HepG2 (cell line): ENCODE measurements at regions not wholly inside any gene's neighbourhood (a gene's known extent, or its start where the extent isn't known, plus 50 kb on each side); places are given as distances from the start of the nearest gene placed in this dataset.

Source experiments
- ARNTL ChIP-seq: sonication (generic); formaldehyde crosslinking; IDR thresholded peaks from 2 replicates; pipeline ENCODE4 v1.4.0; 2020; ENCODE audit warnings: mild to moderate bottlenecking, missing genetic modification reagents
- ATF2 ChIP-seq: sonication (generic); formaldehyde crosslinking; IDR thresholded peaks from 2 replicates; pipeline ENCODE4 v1.4.0; 2020; ENCODE audit warnings: missing genetic modification reagents
- GFI1 ChIP-seq: sonication (generic); formaldehyde crosslinking; IDR thresholded peaks from 2 replicates; pipeline ENCODE4 v1.5.0; 2020; ENCODE audit warnings: missing genetic modification reagents, mild to moderate bottlenecking, borderline replicate concordance
- HMGXB4 ChIP-seq, 2 experiments: sonication (generic) in 1 of 2; formaldehyde crosslinking in 1 of 2; IDR thresholded peaks; 2 replicates each; pipeline versions ENCODE4 v1.4.0 to v1.6.1; 2018 to 2020; ENCODE audit warnings: missing genetic modification reagents in 2 of 2, borderline replicate concordance in 1 of 2, low read depth in 1 of 2, mild to moderate bottlenecking in 1 of 2, missing biosample characterization in 1 of 2
- LCORL ChIP-seq, 2 experiments: fragments of 450-650 bp in 1 of 2; sonication (generic) in 1 of 2; formaldehyde crosslinking in 1 of 2; IDR thresholded peaks; 2 replicates each; pipeline versions ENCODE4 v1.5.0 to v1.6.1; 2017 to 2020; ENCODE audit warnings: antibody characterized with exemption in 1 of 2, missing genetic modification reagents in 1 of 2
- MAZ ChIP-seq, 2 experiments: sonication (generic) in 1 of 2; formaldehyde crosslinking in 1 of 2; IDR thresholded peaks; 2 replicates each; pipeline versions ENCODE4 v1.5.0 to v1.6.1; 2012 to 2020; ENCODE audit warnings: low read depth in 2 of 2, mild to moderate bottlenecking in 2 of 2, borderline replicate concordance in 1 of 2, improper control_type of control experiment in 1 of 2, low read length in 1 of 2, missing genetic modification reagents in 1 of 2, moderate library complexity in 1 of 2
- NKX3-1 ChIP-seq: sonication (generic); formaldehyde crosslinking; IDR thresholded peaks from 2 replicates; pipeline ENCODE4 v1.5.0; 2020; ENCODE audit warnings: missing genetic modification reagents
- PAWR ChIP-seq: sonication (generic); formaldehyde crosslinking; IDR thresholded peaks from 2 replicates; pipeline ENCODE4 v1.4.0; 2020; ENCODE audit warnings: missing genetic modification reagents, mild to moderate bottlenecking, borderline replicate concordance
- PHF5A ChIP-seq: IDR thresholded peaks from one replicate; pipeline ENCODE4 v1.6.1; 2018; ENCODE audit warnings: low read depth, missing genetic modification reagents; ENCODE audit not compliant: unreplicated experiment
- RBAK ChIP-seq: sonication (generic); formaldehyde crosslinking; IDR thresholded peaks from 2 replicates; pipeline ENCODE4 v1.5.1; 2020; ENCODE audit warnings: mild to moderate bottlenecking, missing genetic modification reagents
- RXRA ChIP-seq: sonication (generic); formaldehyde crosslinking; IDR thresholded peaks from 2 replicates; pipeline ENCODE4 v1.5.1; 2020; ENCODE audit warnings: missing genetic modification reagents
- RXRB ChIP-seq: IDR thresholded peaks from 2 replicates; pipeline ENCODE4 v1.6.1; 2016; ENCODE audit warnings: borderline replicate concordance, missing genetic modification reagents, missing compliant biosample characterization
- TFAP4 ChIP-seq: sonication (generic); IDR thresholded peaks from 2 replicates; pipeline ENCODE4 v1.6.1; 2016; ENCODE audit warnings: low read depth, borderline replicate concordance
- TFDP1 ChIP-seq: IDR thresholded peaks from 2 replicates; pipeline ENCODE4 v1.6.1; 2016; ENCODE audit warnings: missing compliant biosample characterization, missing genetic modification reagents, borderline replicate concordance
- YY1 ChIP-seq: IDR thresholded peaks from 2 replicates; pipeline ENCODE4 v1.6.1; 2011; ENCODE audit warnings: low read length, low read depth, moderate library complexity, mild to moderate bottlenecking; ENCODE audit not compliant: insufficient read depth, insufficient replicate concordance
- ZBTB14 ChIP-seq: sonication (generic); formaldehyde crosslinking; IDR thresholded peaks from 2 replicates; pipeline ENCODE4 v1.4.0; 2020; ENCODE audit warnings: missing genetic modification reagents
- ZNF580 ChIP-seq: IDR thresholded peaks from 2 replicates; pipeline ENCODE4 v1.6.1; 2016; ENCODE audit warnings: low read depth, borderline replicate concordance
- ZNF761 ChIP-seq: sonication (generic); formaldehyde crosslinking; conservative IDR thresholded peaks from 2 replicates; pipeline ENCODE4 v1.4.0; 2020; ENCODE audit warnings: mild to moderate bottlenecking, missing genetic modification reagents
- ZNF792 ChIP-seq: IDR thresholded peaks from 2 replicates; pipeline ENCODE4 v1.6.1; 2016
- ZNF878 ChIP-seq: sonication (generic); formaldehyde crosslinking; IDR thresholded peaks from 2 replicates; pipeline ENCODE4 v1.8.1; 2023; ENCODE audit warnings: mild to moderate bottlenecking, missing genetic modification reagents, moderate library complexity

- 0 out of 4 replicates have a peak, but pooled peaks of 1 of the 2 experiments have one; percentile 20 for TF ChIP-seq HMGXB4 (CRISPR knock-in tag; IDR thresholded peaks at IDR 0.05; ENCODE audit: borderline replicate concordance in 1 of 2, low read depth in 1 of 2)
- TF ChIP-seq ZNF580 (CRISPR knock-in tag), result peak; percentile 93; the same call in 1 of the 2 replicates
- TF ChIP-seq NKX3-1 (CRISPR knock-in tag), result peak; percentile 33; the same call in 1 of the 2 replicates
- peak; percentile 87 for TF ChIP-seq ATF2
- TF ChIP-seq RXRA (CRISPR knock-in tag), result peak; percentile 85; the same call in 1 of the 2 replicates
- 0 out of 2 replicates have a peak, but pooled peaks have one; percentile 64 for TF ChIP-seq ARNTL (CRISPR knock-in tag)
- peak; percentile 72; the same call in 1 of the 2 replicates for TF ChIP-seq ZNF878 (CRISPR knock-in tag)
- TF ChIP-seq PHF5A (CRISPR knock-in tag), result peak; percentile 55
- TF ChIP-seq YY1, result peak; percentile 14
- TF ChIP-seq TFAP4, result peak; percentile 99
- TF ChIP-seq RXRB (CRISPR knock-in tag), result peak; percentile 96
- no peak for TF ChIP-seq ZNF761
- TF ChIP-seq ZBTB14 (CRISPR knock-in tag), result no peak
- no peak for TF ChIP-seq LCORL (IDR thresholded peaks at IDR 0.05)
- TF ChIP-seq LCORL (CRISPR knock-in tag; IDR thresholded peaks at IDR 0.05), result peak; percentile 58; the same call in 1 of the 2 replicates
- peak; percentile 63; the same call in 1 of the 2 replicates for TF ChIP-seq ZNF792
- TF ChIP-seq MAZ (IDR thresholded peaks at IDR 0.05; ENCODE audit: borderline replicate concordance, low read depth, low read length), result 0 out of 2 replicates have a peak, but pooled peaks have one; percentile 22
- TF ChIP-seq MAZ (CRISPR knock-in tag; IDR thresholded peaks at IDR 0.05; ENCODE audit: low read depth), result no peak
- peak; percentile 16; the same call in 1 of the 2 replicates for TF ChIP-seq TFDP1 (CRISPR knock-in tag)
- peak; percentile 100 for TF ChIP-seq GFI1 (CRISPR knock-in tag)
- no peak for TF ChIP-seq PAWR (CRISPR knock-in tag)
- peak; percentile 20; the same call in 1 of the 2 replicates for TF ChIP-seq RBAK (CRISPR knock-in tag)
These were observed 330.0 kb downstream of the ARL4A start (continued) for GRCh38 chr7:13017333-13017857.
